ENCODE measurements at regions not wholly inside any gene's neighbourhood (a gene's known extent, or its start where the extent isn't known, plus 50 kb on each side); places are given as distances from the start of the nearest gene placed in this dataset.

DNA sequence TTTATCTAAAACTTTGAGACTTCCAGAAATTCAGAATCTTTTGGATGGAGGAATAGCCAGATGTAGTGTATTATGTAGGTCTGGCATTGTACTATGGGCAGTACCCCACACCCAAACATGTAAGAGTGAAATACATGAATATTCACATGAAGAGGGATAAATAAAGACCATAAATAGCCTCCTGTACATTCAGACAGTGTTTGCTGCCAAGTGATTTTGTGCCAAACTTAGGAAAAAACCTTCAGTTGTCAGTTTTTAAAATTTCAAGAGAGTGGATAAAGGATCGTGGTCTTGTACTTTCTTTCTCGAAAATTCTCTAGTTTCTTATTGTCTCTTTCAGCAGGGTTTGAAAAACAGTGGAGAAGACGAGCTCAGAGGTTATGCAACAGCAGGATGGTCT is 150.3 kb upstream of the LARGE1 start:
- WGBS: 66% methylated on average over 3 of the region's 3 CpGs
- no peaks in the 10 kb centered on the region for H3K36me3 ChIP-seq (ENCODE audit: control insufficient read depth in 1 of 2, insufficient read depth in 2 of 2, low read depth in 1 of 2, low read length in 2 of 2)
- H3K27ac ChIP-seq (ENCODE audit: low read length, poor library complexity, severe bottlenecking): no peak overlapping the region

DNA sequence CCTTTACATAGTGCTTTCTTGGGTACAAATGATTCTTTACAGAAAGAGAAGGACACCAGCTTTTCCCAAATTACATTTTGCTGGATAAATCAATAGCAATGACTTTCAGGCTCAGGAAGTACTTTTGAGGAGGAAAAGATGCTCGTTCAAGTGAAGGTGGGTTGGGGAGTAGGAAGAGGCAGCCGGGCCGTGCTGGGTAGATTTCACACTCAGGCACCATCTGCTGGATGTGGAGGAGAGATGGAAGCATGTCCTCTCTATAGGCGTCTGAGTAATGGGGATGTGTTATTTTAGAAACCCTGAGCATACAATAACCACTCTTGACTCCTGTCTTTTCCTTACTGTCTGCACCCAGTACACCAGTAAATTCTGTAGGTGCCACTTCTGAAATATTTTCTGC is 152.3 kb upstream of the LARGE1 start:
- Histone ChIP-seq H3K14ac (ENCODE audit: low read length in 2 of 2) (no peak overlapping the region), H3K18ac (ENCODE audit: low read depth in 1 of 2, low read length in 2 of 2) (no peak overlapping the region), H2BK120ac (ENCODE audit: low read depth, low read length) (no peak overlapping the region), H3K27me3 (ENCODE audit: control insufficient read depth in 1 of 2, insufficient read depth in 1 of 2, low read length in 2 of 2) (no peaks in the 10 kb centered on the region), H2AK5ac (ENCODE audit: low read length, severe bottlenecking) (no peak overlapping the region), H3K79me1 (replicated peaks; ENCODE audit: low read length, poor library complexity, severe bottlenecking) (no peaks in the 10 kb centered on the region), H3K23ac (ENCODE audit: low read length in 2 of 2) (no peak overlapping the region), H2BK5ac (ENCODE audit: low read depth, low read length, poor library complexity, severe bottlenecking) (no peak overlapping the region), H3K4ac (ENCODE audit: low read depth in 1 of 2, low read length in 2 of 2) (no peak overlapping the region), H3K4me2 (ENCODE audit: low read length, poor library complexity, severe bottlenecking) (no peak overlapping the region), H3K4me3 (ENCODE audit: insufficient read depth in 1 of 2, low read depth in 1 of 2, low read length in 2 of 2) (no peak overlapping the region), H3K9ac (ENCODE audit: low read length) (no peak overlapping the region), H4K8ac (ENCODE audit: low read length) (no peak overlapping the region), H3K9me3 (ENCODE audit: control insufficient read depth, low read length) (no peaks in the 10 kb centered on the region), H3K27ac (ENCODE audit: low read length, poor library complexity, severe bottlenecking) (no peak overlapping the region), H2BK12ac (ENCODE audit: low read length in 2 of 2) (no peak overlapping the region), H2AFZ (ENCODE audit: low read depth, low read length) (no peak overlapping the region), H3K36me3 (ENCODE audit: control insufficient read depth in 1 of 2, insufficient read depth in 2 of 2, low read depth in 1 of 2, low read length in 2 of 2) (no peaks in the 10 kb centered on the region), H4K91ac (ENCODE audit: low read length) (no peak overlapping the region), H2BK15ac (ENCODE audit: low read depth, poor library complexity, severe bottlenecking) (no peak overlapping the region), H3K4me1 (ENCODE audit: control insufficient read depth, insufficient read depth, low read depth, low read length) (no peaks in the 10 kb centered on the region)
- WGBS: 62% methylated on average over 4 of the region's 4 CpGs
- no peak for DNase-seq

More for the DNA sequence above, 150.3 kb upstream of the LARGE1 start:
- no peak overlapping the region for H3K23ac ChIP-seq (ENCODE audit: low read length in 2 of 2)
- H2BK5ac ChIP-seq (ENCODE audit: low read depth, low read length, poor library complexity, severe bottlenecking): no peak overlapping the region
- H3K9me3 ChIP-seq (ENCODE audit: control insufficient read depth, low read length): no peaks in the 10 kb centered on the region
- no peak overlapping the region for H3K4me2 ChIP-seq (ENCODE audit: low read length, poor library complexity, severe bottlenecking)
- no peak for DNase-seq
- H3K79me1 ChIP-seq (replicated peaks; ENCODE audit: low read length, poor library complexity, severe bottlenecking): no peaks in the 10 kb centered on the region
- H3K4me3 ChIP-seq (ENCODE audit: insufficient read depth in 1 of 2, low read depth in 1 of 2, low read length in 2 of 2): no peak overlapping the region
- H3K9ac ChIP-seq (ENCODE audit: low read length): no peak overlapping the region
- H3K4ac ChIP-seq (ENCODE audit: low read depth in 1 of 2, low read length in 2 of 2): no peak overlapping the region
- H3K4me1 ChIP-seq (ENCODE audit: control insufficient read depth, insufficient read depth, low read depth, low read length): no peaks in the 10 kb centered on the region
- H3K18ac ChIP-seq (ENCODE audit: low read depth in 1 of 2, low read length in 2 of 2): no peak overlapping the region
- H3K14ac ChIP-seq (ENCODE audit: low read length in 2 of 2): no peak overlapping the region
- no peak overlapping the region for H2BK15ac ChIP-seq (ENCODE audit: low read depth, poor library complexity, severe bottlenecking)
- no peak overlapping the region for H4K91ac ChIP-seq (ENCODE audit: low read length)
- no peaks in the 10 kb centered on the region for H3K27me3 ChIP-seq (ENCODE audit: control insufficient read depth in 1 of 2, insufficient read depth in 1 of 2, low read length in 2 of 2)
- no peak overlapping the region for H2BK12ac ChIP-seq (ENCODE audit: low read length in 2 of 2)
- H2AK5ac ChIP-seq (ENCODE audit: low read length, severe bottlenecking): no peak overlapping the region
- H2AFZ ChIP-seq (ENCODE audit: low read depth, low read length): no peak overlapping the region
- H4K8ac ChIP-seq (ENCODE audit: low read length): no peak overlapping the region
- no peak overlapping the region for H2BK120ac ChIP-seq (ENCODE audit: low read depth, low read length)

DNA sequence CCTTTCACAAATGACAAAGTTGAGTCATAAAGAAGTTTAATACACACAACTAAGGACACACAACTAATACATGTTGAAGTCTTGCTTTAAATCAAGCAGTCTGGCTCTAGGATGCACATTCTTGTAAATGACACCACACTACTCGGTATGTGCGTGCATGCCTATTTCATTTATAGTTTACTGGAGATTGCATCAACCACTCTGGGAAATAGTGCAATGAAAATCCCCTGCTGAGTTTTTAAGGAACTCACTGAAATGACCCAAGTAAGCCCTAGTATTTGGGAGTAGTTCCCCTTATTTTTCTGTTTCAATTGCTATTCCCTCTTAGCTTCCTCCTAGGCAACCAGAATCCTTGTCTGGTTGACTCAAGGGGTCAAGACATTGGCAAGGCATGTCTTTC is 160.2 kb upstream of the LARGE1 start:
- no peak overlapping the region for H3K4ac ChIP-seq (ENCODE audit: low read depth in 1 of 2, low read length in 2 of 2)
- H3K4me3 ChIP-seq (ENCODE audit: insufficient read depth in 1 of 2, low read depth in 1 of 2, low read length in 2 of 2): no peak overlapping the region
- no peak overlapping the region for H3K14ac ChIP-seq (ENCODE audit: low read length in 2 of 2)
- no peak overlapping the region for H2AK5ac ChIP-seq (ENCODE audit: low read length, severe bottlenecking)
- no peak overlapping the region for H2BK120ac ChIP-seq (ENCODE audit: low read depth, low read length)
- H3K9ac ChIP-seq (ENCODE audit: low read length): no peak overlapping the region
- H3K79me1 ChIP-seq (replicated peaks; ENCODE audit: low read length, poor library complexity, severe bottlenecking): no peaks in the 10 kb centered on the region
- no peak overlapping the region for H4K91ac ChIP-seq (ENCODE audit: low read length)
- WGBS: 95% methylated on average over 2 of the region's 2 CpGs
- H3K4me1 ChIP-seq (ENCODE audit: control insufficient read depth, insufficient read depth, low read depth, low read length): no peaks in the 10 kb centered on the region
- no peaks in the 10 kb centered on the region for H3K36me3 ChIP-seq (ENCODE audit: control insufficient read depth in 1 of 2, insufficient read depth in 2 of 2, low read depth in 1 of 2, low read length in 2 of 2)
- DNase-seq: no peak
- no peak overlapping the region for H3K23ac ChIP-seq (ENCODE audit: low read length in 2 of 2)
- H4K8ac ChIP-seq (ENCODE audit: low read length): no peak overlapping the region
- H2BK5ac ChIP-seq (ENCODE audit: low read depth, low read length, poor library complexity, severe bottlenecking): no peak overlapping the region
- no peaks in the 10 kb centered on the region for H3K27me3 ChIP-seq (ENCODE audit: control insufficient read depth in 1 of 2, insufficient read depth in 1 of 2, low read length in 2 of 2)
- no peak overlapping the region for H3K18ac ChIP-seq (ENCODE audit: low read depth in 1 of 2, low read length in 2 of 2)
- H2AFZ ChIP-seq (ENCODE audit: low read depth, low read length): no peak overlapping the region
- no peak overlapping the region for H2BK15ac ChIP-seq (ENCODE audit: low read depth, poor library complexity, severe bottlenecking)
- H3K27ac ChIP-seq (ENCODE audit: low read length, poor library complexity, severe bottlenecking): no peak overlapping the region
- H3K4me2 ChIP-seq (ENCODE audit: low read length, poor library complexity, severe bottlenecking): no peak overlapping the region
- no peak overlapping the region for H2BK12ac ChIP-seq (ENCODE audit: low read length in 2 of 2)
- no peaks in the 10 kb centered on the region for H3K9me3 ChIP-seq (ENCODE audit: control insufficient read depth, low read length)

DNA sequence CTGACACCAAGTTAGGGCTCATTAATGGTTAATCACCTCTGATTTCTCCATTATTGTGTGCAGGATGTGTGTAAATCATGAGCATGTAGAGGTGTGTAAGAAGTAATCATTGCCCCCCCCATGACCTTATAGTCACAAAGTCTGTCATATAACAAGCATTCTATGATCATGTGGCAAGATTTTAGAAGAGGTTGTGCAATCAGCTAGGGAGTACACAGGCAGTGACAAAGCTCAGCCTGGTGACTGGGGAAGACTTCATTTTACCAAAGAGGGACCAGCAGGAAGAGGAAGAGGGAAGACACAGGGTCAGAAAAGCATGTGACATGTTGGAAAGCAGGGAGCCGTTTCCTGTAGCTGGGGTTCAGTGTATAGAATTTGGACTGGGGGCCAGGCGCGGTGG is 176.5 kb upstream of the LARGE1 start:
- H3K4me2 ChIP-seq (ENCODE audit: low read length, poor library complexity, severe bottlenecking): no peak overlapping the region
- H3K4me1 ChIP-seq (ENCODE audit: control insufficient read depth, insufficient read depth, low read depth, low read length): no peaks in the 10 kb centered on the region
- 97% methylated on average over 3 of the region's 3 CpGs for WGBS
- H3K27ac ChIP-seq (ENCODE audit: low read length, poor library complexity, severe bottlenecking): no peak overlapping the region
- no peak overlapping the region for H2BK5ac ChIP-seq (ENCODE audit: low read depth, low read length, poor library complexity, severe bottlenecking)
- H2BK12ac ChIP-seq (ENCODE audit: low read length in 2 of 2): no peak overlapping the region
- H3K23ac ChIP-seq (ENCODE audit: low read length in 2 of 2): no peak overlapping the region
- H2BK15ac ChIP-seq (ENCODE audit: low read depth, poor library complexity, severe bottlenecking): no peak overlapping the region
- H3K9me3 ChIP-seq (ENCODE audit: control insufficient read depth, low read length): peaks cover 3% of the 10 kb centered on the region
- H2BK120ac ChIP-seq (ENCODE audit: low read depth, low read length): no peak overlapping the region
- no peak overlapping the region for H3K14ac ChIP-seq (ENCODE audit: low read length in 2 of 2)
- no peaks in the 10 kb centered on the region for H3K36me3 ChIP-seq (ENCODE audit: control insufficient read depth in 1 of 2, insufficient read depth in 2 of 2, low read depth in 1 of 2, low read length in 2 of 2)
- H3K27me3 ChIP-seq (ENCODE audit: control insufficient read depth in 1 of 2, insufficient read depth in 1 of 2, low read length in 2 of 2): no peaks in the 10 kb centered on the region
- no peak overlapping the region for H3K4ac ChIP-seq (ENCODE audit: low read depth in 1 of 2, low read length in 2 of 2)
- H3K79me1 ChIP-seq (replicated peaks; ENCODE audit: low read length, poor library complexity, severe bottlenecking): no peaks in the 10 kb centered on the region
- no peak overlapping the region for H4K91ac ChIP-seq (ENCODE audit: low read length)
- DNase-seq: no peak
- H2AK5ac ChIP-seq (ENCODE audit: low read length, severe bottlenecking): no peak overlapping the region
- H4K8ac ChIP-seq (ENCODE audit: low read length): no peak overlapping the region
- no peak overlapping the region for H3K4me3 ChIP-seq (ENCODE audit: insufficient read depth in 1 of 2, low read depth in 1 of 2, low read length in 2 of 2)
- no peak overlapping the region for H3K9ac ChIP-seq (ENCODE audit: low read length)
- H2AFZ ChIP-seq (ENCODE audit: low read depth, low read length): no peak overlapping the region
- no peak overlapping the region for H3K18ac ChIP-seq (ENCODE audit: low read depth in 1 of 2, low read length in 2 of 2)

Data from mesenchymal stem cell (in vitro differentiated cells and primary cell).